AG08395 (cell line): ENCODE measurements at regions not wholly inside any gene's neighbourhood (a gene's known extent, or its start where the extent isn't known, plus 50 kb on each side); places are given as distances from the start of the nearest gene placed in this dataset.

ENCODE experiments used
- DNase-seq: peaks from one replicate; pipeline ENCODE4 v3.0.0; 2012; ENCODE audit warnings: mixed read lengths, low spot score

- no peak for DNase-seq
These were observed 2136.9 kb downstream of the MAT2B start for GRCh38 chr5:165642366-165642765.

GRCh38 chr5:165665735-165666400 is 2160.4 kb downstream of the MAT2B start:
- no peak for DNase-seq

GRCh38 chr5:165673499-165673898 is 2168.1 kb downstream of the MAT2B start:
- DNase-seq = no peak

- DNase-seq = no peak
These were observed 2190.4 kb downstream of the MAT2B start for GRCh38 chr5:165695796-165696195.

GRCh38 chr5:165705960-165706359 is 2200.5 kb downstream of the MAT2B start:
- no peak for DNase-seq

GRCh38 chr5:165712011-165712410 is 2206.6 kb downstream of the MAT2B start:
- no peak for DNase-seq

- DNase-seq = no peak
These were observed 2209.2 kb downstream of the MAT2B start for GRCh38 chr5:165714598-165714997.

- no peak for DNase-seq
These were observed 2215.5 kb downstream of the MAT2B start for GRCh38 chr5:165720901-165721300.

- DNase-seq = no peak
These were observed 2217.0 kb downstream of the MAT2B start for GRCh38 chr5:165722401-165722800.

GRCh38 chr5:165723931-165724330 is 2218.5 kb downstream of the MAT2B start:
- no peak for DNase-seq

- no peak for DNase-seq
These were observed 2223.0 kb downstream of the MAT2B start for GRCh38 chr5:165728425-165728824.

- DNase-seq = no peak
These were observed 2230.0 kb downstream of the MAT2B start for GRCh38 chr5:165735388-165735787.

- DNase-seq = no peak
These were observed 2233.8 kb downstream of the MAT2B start for GRCh38 chr5:165739079-165739741.

GRCh38 chr5:165757791-165758190 is 2252.4 kb downstream of the MAT2B start:
- no peak for DNase-seq

GRCh38 chr5:165775111-165775510 is 2269.7 kb downstream of the MAT2B start:
- no peak for DNase-seq

GRCh38 chr5:165779505-165779904 is 2274.1 kb downstream of the MAT2B start:
- DNase-seq = no peak

GRCh38 chr5:165780901-165781300 is 2275.5 kb downstream of the MAT2B start:
- DNase-seq = no peak

- no peak for DNase-seq
These were observed 2276.3 kb downstream of the MAT2B start for GRCh38 chr5:165781738-165782137.

GRCh38 chr5:165783024-165783423 is 2277.6 kb downstream of the MAT2B start:
- no peak for DNase-seq

GRCh38 chr5:165786073-165786472 is 2280.7 kb downstream of the MAT2B start:
- no peak for DNase-seq

- DNase-seq = no peak
These were observed 2289.7 kb downstream of the MAT2B start for GRCh38 chr5:165795073-165795472.

- DNase-seq = no peak
These were observed 2300.3 kb downstream of the MAT2B start for GRCh38 chr5:165805756-165806155.

GRCh38 chr5:165808335-165808734 is 2302.9 kb downstream of the MAT2B start:
- no peak for DNase-seq

GRCh38 chr5:165809914-165810313 is 2304.5 kb downstream of the MAT2B start:
- no peak for DNase-seq
